ENCODE measurements at regions not wholly inside any gene's neighbourhood (a gene's known extent, or its start where the extent isn't known, plus 50 kb on each side); places are given as distances from the start of the nearest gene placed in this dataset.

- no peak overlapping the region for H3K9ac ChIP-seq (ENCODE audit: low read depth, low read length)
- H3K27ac ChIP-seq (ENCODE audit: low read depth, low read length): no peak overlapping the region
- no peak overlapping the region for H3K4me3 ChIP-seq (ENCODE audit: low read length)
- H3K9me3 ChIP-seq (ENCODE audit: insufficient read depth, low read depth, low read length): no peaks in the 10 kb centered on the region
- no peaks in the 10 kb centered on the region for H3K27me3 ChIP-seq (ENCODE audit: insufficient read depth, low read length)
- H3K4me1 ChIP-seq (ENCODE audit: insufficient read depth, low read length): peaks cover 13% of the 10 kb centered on the region
- no peaks in the 10 kb centered on the region for H3K36me3 ChIP-seq (ENCODE audit: insufficient read depth, low read length)
Observed at GRCh38 chr10:33800986-33801385, 466.5 kb upstream of the NRP1 start.

- no peaks in the 10 kb centered on the region for H3K9me3 ChIP-seq (ENCODE audit: insufficient read depth, low read depth, low read length)
- no peak overlapping the region for H3K27ac ChIP-seq (ENCODE audit: low read depth, low read length)
- no peaks in the 10 kb centered on the region for H3K36me3 ChIP-seq (ENCODE audit: insufficient read depth, low read length)
- peaks cover 13% of the 10 kb centered on the region for H3K4me1 ChIP-seq (ENCODE audit: insufficient read depth, low read length)
- 96% methylated on average over 5 of the region's 5 CpGs for WGBS
- no peak overlapping the region for H3K4me3 ChIP-seq (ENCODE audit: low read length)
- no peaks in the 10 kb centered on the region for H3K27me3 ChIP-seq (ENCODE audit: insufficient read depth, low read length)
- H3K9ac ChIP-seq (ENCODE audit: low read depth, low read length): no peak overlapping the region
Observed at GRCh38 chr10:33800545-33800944, 466.1 kb upstream of the NRP1 start.

GRCh38 chr10:33799944-33800323 is 465.5 kb upstream of the NRP1 start:
- no peaks in the 10 kb centered on the region for H3K9me3 ChIP-seq (ENCODE audit: insufficient read depth, low read depth, low read length)
- no peak overlapping the region for H3K9ac ChIP-seq (ENCODE audit: low read depth, low read length)
- no peaks in the 10 kb centered on the region for H3K36me3 ChIP-seq (ENCODE audit: insufficient read depth, low read length)
- peaks cover 13% of the 10 kb centered on the region for H3K4me1 ChIP-seq (ENCODE audit: insufficient read depth, low read length)
- no peaks in the 10 kb centered on the region for H3K27me3 ChIP-seq (ENCODE audit: insufficient read depth, low read length)
- 97% methylated on average over 5 of the region's 5 CpGs for WGBS
- H3K27ac ChIP-seq (ENCODE audit: low read depth, low read length): no peak overlapping the region
- no peak overlapping the region for H3K4me3 ChIP-seq (ENCODE audit: low read length)

- Histone ChIP-seq H3K9me3 (ENCODE audit: insufficient read depth, low read depth, low read length) (no peaks in the 10 kb centered on the region), H3K9ac (ENCODE audit: low read depth, low read length) (no peak overlapping the region), H3K27ac (ENCODE audit: low read depth, low read length) (no peak overlapping the region), H3K27me3 (ENCODE audit: insufficient read depth, low read length) (no peaks in the 10 kb centered on the region), H3K4me1 (ENCODE audit: insufficient read depth, low read length) (peaks cover 13% of the 10 kb centered on the region), H3K36me3 (ENCODE audit: insufficient read depth, low read length) (no peaks in the 10 kb centered on the region), H3K4me3 (ENCODE audit: low read length) (no peak overlapping the region)
- 58% methylated on average over 4 of the region's 4 CpGs for WGBS
Observed at GRCh38 chr10:33799281-33799943, 464.9 kb upstream of the NRP1 start.

- Histone ChIP-seq H3K9ac (ENCODE audit: low read depth, low read length) (no peak overlapping the region), H3K27me3 (ENCODE audit: insufficient read depth, low read length) (no peaks in the 10 kb centered on the region), H3K27ac (ENCODE audit: low read depth, low read length) (no peak overlapping the region), H3K4me1 (ENCODE audit: insufficient read depth, low read length) (peaks cover 13% of the 10 kb centered on the region), H3K9me3 (ENCODE audit: insufficient read depth, low read depth, low read length) (no peaks in the 10 kb centered on the region), H3K36me3 (ENCODE audit: insufficient read depth, low read length) (no peaks in the 10 kb centered on the region), H3K4me3 (ENCODE audit: low read length) (no peak overlapping the region)
- 85% methylated on average over 1 of the region's 1 CpG for WGBS
Observed at GRCh38 chr10:33798754-33799153, 464.3 kb upstream of the NRP1 start.

- H3K27ac ChIP-seq (ENCODE audit: low read depth, low read length): no peak overlapping the region
- peaks cover 13% of the 10 kb centered on the region for H3K4me1 ChIP-seq (ENCODE audit: insufficient read depth, low read length)
- 95% methylated on average over 2 of the region's 2 CpGs for WGBS
- H3K4me3 ChIP-seq (ENCODE audit: low read length): no peak overlapping the region
- no peaks in the 10 kb centered on the region for H3K27me3 ChIP-seq (ENCODE audit: insufficient read depth, low read length)
- no peak overlapping the region for H3K9ac ChIP-seq (ENCODE audit: low read depth, low read length)
- H3K36me3 ChIP-seq (ENCODE audit: insufficient read depth, low read length): no peaks in the 10 kb centered on the region
- no peaks in the 10 kb centered on the region for H3K9me3 ChIP-seq (ENCODE audit: insufficient read depth, low read depth, low read length)
Observed at GRCh38 chr10:33796680-33797079, 462.2 kb upstream of the NRP1 start.

GRCh38 chr10:33795529-33795928 is 461.1 kb upstream of the NRP1 start:
- Histone ChIP-seq H3K36me3 (ENCODE audit: insufficient read depth, low read length) (no peaks in the 10 kb centered on the region), H3K9me3 (ENCODE audit: insufficient read depth, low read depth, low read length) (no peaks in the 10 kb centered on the region), H3K27ac (ENCODE audit: low read depth, low read length) (no peak overlapping the region), H3K4me1 (ENCODE audit: insufficient read depth, low read length) (peaks cover 24% of the 10 kb centered on the region), H3K9ac (ENCODE audit: low read depth, low read length) (no peak overlapping the region), H3K4me3 (ENCODE audit: low read length) (no peak overlapping the region), H3K27me3 (ENCODE audit: insufficient read depth, low read length) (no peaks in the 10 kb centered on the region)

GRCh38 chr10:33794460-33794859 is 460.0 kb upstream of the NRP1 start:
- Histone ChIP-seq H3K9me3 (ENCODE audit: insufficient read depth, low read depth, low read length) (no peaks in the 10 kb centered on the region), H3K27me3 (ENCODE audit: insufficient read depth, low read length) (no peaks in the 10 kb centered on the region), H3K27ac (ENCODE audit: low read depth, low read length) (no peak overlapping the region), H3K4me3 (ENCODE audit: low read length) (no peak overlapping the region), H3K9ac (ENCODE audit: low read depth, low read length) (no peak overlapping the region), H3K36me3 (ENCODE audit: insufficient read depth, low read length) (no peaks in the 10 kb centered on the region), H3K4me1 (ENCODE audit: insufficient read depth, low read length) (peaks cover 23% of the 10 kb centered on the region)
- WGBS: 71% methylated on average over 3 of the region's 3 CpGs

- H3K27ac ChIP-seq (ENCODE audit: low read depth, low read length): no peak overlapping the region
- no peak overlapping the region for H3K4me3 ChIP-seq (ENCODE audit: low read length)
- no peaks in the 10 kb centered on the region for H3K9me3 ChIP-seq (ENCODE audit: insufficient read depth, low read depth, low read length)
- H3K36me3 ChIP-seq (ENCODE audit: insufficient read depth, low read length): no peaks in the 10 kb centered on the region
- H3K4me1 ChIP-seq (ENCODE audit: insufficient read depth, low read length): peaks cover 16% of the 10 kb centered on the region
- WGBS: 95% methylated on average over 1 of the region's 2 CpGs
- no peaks in the 10 kb centered on the region for H3K27me3 ChIP-seq (ENCODE audit: insufficient read depth, low read length)
- no peak overlapping the region for H3K9ac ChIP-seq (ENCODE audit: low read depth, low read length)
Observed at GRCh38 chr10:33793793-33794192, 459.3 kb upstream of the NRP1 start.

GRCh38 chr10:33791272-33791660 is 456.8 kb upstream of the NRP1 start:
- no peak overlapping the region for H3K27ac ChIP-seq (ENCODE audit: low read depth, low read length)
- no peak overlapping the region for H3K9ac ChIP-seq (ENCODE audit: low read depth, low read length)
- no peak overlapping the region for H3K4me3 ChIP-seq (ENCODE audit: low read length)
- WGBS: 94% methylated on average over 4 of the region's 5 CpGs
- no peaks in the 10 kb centered on the region for H3K9me3 ChIP-seq (ENCODE audit: insufficient read depth, low read depth, low read length)
- H3K36me3 ChIP-seq (ENCODE audit: insufficient read depth, low read length): no peaks in the 10 kb centered on the region
- peaks cover 13% of the 10 kb centered on the region; the same call in 1 of the 2 replicates for H3K4me1 ChIP-seq (ENCODE audit: insufficient read depth, low read length)
- H3K27me3 ChIP-seq (ENCODE audit: insufficient read depth, low read length): no peaks in the 10 kb centered on the region

- no peak overlapping the region for H3K27ac ChIP-seq (ENCODE audit: low read depth, low read length)
- H3K9me3 ChIP-seq (ENCODE audit: insufficient read depth, low read depth, low read length): peaks cover under 1% of the 10 kb centered on the region; the same call in 1 of the 2 replicates
- 61% methylated on average over 12 of the region's 12 CpGs for WGBS
- H3K27me3 ChIP-seq (ENCODE audit: insufficient read depth, low read length): no peaks in the 10 kb centered on the region
- H3K36me3 ChIP-seq (ENCODE audit: insufficient read depth, low read length): no peaks in the 10 kb centered on the region
- peaks cover 13% of the 10 kb centered on the region; the same call in 1 of the 2 replicates for H3K4me1 ChIP-seq (ENCODE audit: insufficient read depth, low read length)
- no peak overlapping the region for H3K4me3 ChIP-seq (ENCODE audit: low read length)
- no peak overlapping the region for H3K9ac ChIP-seq (ENCODE audit: low read depth, low read length)
Observed at GRCh38 chr10:33790521-33791271, 456.2 kb upstream of the NRP1 start.
